IPS DF 6.9 (cell line): ENCODE measurements at regions not wholly inside any gene's neighbourhood (a gene's known extent, or its start where the extent isn't known, plus 50 kb on each side); places are given as distances from the start of the nearest gene placed in this dataset.
"Not testable (repeated sequence)": the region's sequence is repeated elsewhere in the genome, so short reads cannot be mapped to it uniquely, and the experiment has no call there.

Source experiments
- DNase-seq: peaks from one replicate; pipeline ENCODE4 v3.0.0-alpha.2; 2013; ENCODE audit warnings: low read depth, low spot score
- H3K27ac ChIP-seq: one replicate; pipeline ENCODE4 v1.5.1; 2013; ENCODE audit warnings: low read length, control low read depth
- H3K27me3 ChIP-seq: 2 replicates; pipeline ENCODE4 v1.6.1; 2013; ENCODE audit warnings: mild to moderate bottlenecking, low read length; ENCODE audit not compliant: control insufficient read depth, insufficient read depth
- H3K36me3 ChIP-seq: 2 replicates; pipeline ENCODE4 v1.6.1; 2013; ENCODE audit warnings: low read length; ENCODE audit not compliant: control insufficient read depth, insufficient read depth
- H3K4me1 ChIP-seq: 2 replicates; pipeline ENCODE4 v1.6.1; 2013; ENCODE audit warnings: low read length; ENCODE audit not compliant: control insufficient read depth, insufficient read depth
- H3K4me3 ChIP-seq: 2 replicates; pipeline ENCODE4 v1.5.1; 2013; ENCODE audit warnings: mild to moderate bottlenecking, low read length
- H3K9me3 ChIP-seq: 2 replicates; pipeline ENCODE4 v1.6.1; 2013; ENCODE audit warnings: low read length, inconsistent platforms; ENCODE audit not compliant: control insufficient read depth, insufficient read depth
- WGBS: extraction: QIAGEN DNeasy Blood & Tissue Kit; methylation state at CpG from one replicate; pipeline ENCODE4 v1.1.7; 2013; ENCODE audit warnings: mixed read lengths, missing lambda C conversion rate; ENCODE audit not compliant: insufficient read length, insufficient coverage; 5-methylcytosine and 5-hydroxymethylcytosine counted together

DNA sequence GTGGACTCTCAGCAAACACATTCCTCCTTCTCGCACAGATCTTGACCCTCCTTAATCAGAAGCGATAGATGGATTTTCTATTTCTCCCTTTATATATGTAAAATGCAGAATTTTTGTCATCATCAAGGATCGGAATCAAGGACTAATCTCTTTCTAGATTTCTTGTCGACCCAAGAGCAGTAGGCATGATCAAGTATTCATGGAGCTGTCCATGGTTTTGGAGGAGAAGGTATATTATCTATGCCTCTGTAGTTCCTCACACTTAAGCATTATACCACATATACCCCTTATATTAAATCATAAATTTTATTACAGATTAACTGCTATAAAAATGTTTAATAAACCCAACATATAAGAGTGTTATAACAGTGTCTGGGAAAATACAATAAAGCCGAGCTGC, 886.8 kb downstream of the NLGN4X start:
- DNase-seq, result no peak
- Histone ChIP-seq H3K27me3 (no peaks in the 10 kb centered on the region), H3K27ac (no peak overlapping the region), H3K4me3 (no peak overlapping the region), H3K4me1 (no peaks in the 10 kb centered on the region), H3K36me3 (no peaks in the 10 kb centered on the region), H3K9me3 (no peaks in the 10 kb centered on the region)
- WGBS, result no CpG with 5 or more reads among the region's 5 CpGs

DNA sequence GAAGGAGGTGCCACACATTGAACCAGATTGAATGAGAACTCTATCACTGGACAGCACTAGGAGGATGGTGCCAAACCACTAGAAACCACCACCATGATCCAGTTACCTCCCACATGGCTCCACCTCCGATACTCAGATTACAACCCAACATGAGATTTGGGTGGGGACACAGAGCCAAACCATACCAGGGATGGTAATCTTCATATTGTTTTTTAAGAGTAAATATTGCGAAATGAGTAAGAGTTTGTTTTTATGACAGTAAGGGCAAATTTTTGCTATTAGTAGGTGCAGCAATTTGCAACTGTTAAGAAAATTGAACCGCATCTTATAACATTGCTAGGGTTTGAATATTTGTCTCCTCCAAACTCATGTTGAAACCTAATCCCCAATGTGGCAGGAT, 891.5 kb downstream of the NLGN4X start:
- Histone ChIP-seq H3K4me3 (no peak overlapping the region), H3K9me3 (no peaks in the 10 kb centered on the region), H3K36me3 (no peaks in the 10 kb centered on the region), H3K27ac (no peak overlapping the region), H3K27me3 (no peaks in the 10 kb centered on the region), H3K4me1 (no peaks in the 10 kb centered on the region)
- 100% methylated on average over 1 of the region's 3 CpGs for WGBS
- no peak for DNase-seq

- no CpG with 5 or more reads among the region's 1 CpG for WGBS
- Histone ChIP-seq H3K4me3 (no peak overlapping the region), H3K4me1 (no peaks in the 10 kb centered on the region), H3K9me3 (no peaks in the 10 kb centered on the region), H3K27me3 (no peaks in the 10 kb centered on the region), H3K36me3 (no peaks in the 10 kb centered on the region), H3K27ac (no peak overlapping the region)
- DNase-seq, result no peak
These were observed 904.1 kb downstream of the NLGN4X start for GRCh38 chrX:5324546-5324945.

- Histone ChIP-seq H3K27me3 (no peaks in the 10 kb centered on the region), H3K27ac (no peak overlapping the region), H3K36me3 (no peaks in the 10 kb centered on the region), H3K9me3 (no peaks in the 10 kb centered on the region), H3K4me1 (no peaks in the 10 kb centered on the region), H3K4me3 (no peak overlapping the region)
- no CpG with 5 or more reads among the region's 5 CpGs for WGBS
- DNase-seq, result no peak
These were observed 914.5 kb downstream of the NLGN4X start for GRCh38 chrX:5314148-5314547.

- Histone ChIP-seq H3K27me3 (no peaks in the 10 kb centered on the region), H3K9me3 (no peaks in the 10 kb centered on the region), H3K36me3 (no peaks in the 10 kb centered on the region), H3K4me3 (no peak overlapping the region), H3K27ac (no peak overlapping the region), H3K4me1 (no peaks in the 10 kb centered on the region)
- DNase-seq, result no peak
- no CpG with 5 or more reads among the region's 2 CpGs for WGBS
These were observed 921.3 kb downstream of the NLGN4X start for GRCh38 chrX:5307416-5307815.

- DNase-seq, result no peak
- H3K9me3 ChIP-seq, result no peaks in the 10 kb centered on the region
- H3K27ac ChIP-seq, result no peak overlapping the region
- WGBS, result no CpG with 5 or more reads among the region's 7 CpGs
- no peaks in the 10 kb centered on the region for H3K4me1 ChIP-seq
- H3K4me3 ChIP-seq, result no peak overlapping the region
- H3K36me3 ChIP-seq, result no peaks in the 10 kb centered on the region
- no peaks in the 10 kb centered on the region for H3K27me3 ChIP-seq
These were observed 922.0 kb downstream of the NLGN4X start for GRCh38 chrX:5306654-5307121.

- H3K27ac ChIP-seq, result no peak overlapping the region
- H3K4me1 ChIP-seq, result no peaks in the 10 kb centered on the region
- no peaks in the 10 kb centered on the region for H3K36me3 ChIP-seq
- no peaks in the 10 kb centered on the region for H3K27me3 ChIP-seq
- no CpG with 5 or more reads among the region's 6 CpGs for WGBS
- H3K9me3 ChIP-seq, result no peaks in the 10 kb centered on the region
- no peak overlapping the region for H3K4me3 ChIP-seq
- DNase-seq, result no peak
These were observed 923.2 kb downstream of the NLGN4X start for GRCh38 chrX:5305452-5305851.

GRCh38 chrX:5295004-5295403, 933.7 kb downstream of the NLGN4X start:
- no peak overlapping the region for H3K27ac ChIP-seq
- H3K27me3 ChIP-seq, result no peaks in the 10 kb centered on the region
- no peaks in the 10 kb centered on the region for H3K36me3 ChIP-seq
- no peak overlapping the region for H3K4me3 ChIP-seq
- no CpG with 5 or more reads among the region's 6 CpGs for WGBS
- no peak for DNase-seq
- H3K4me1 ChIP-seq, result no peaks in the 10 kb centered on the region
- H3K9me3 ChIP-seq, result no peaks in the 10 kb centered on the region

DNA sequence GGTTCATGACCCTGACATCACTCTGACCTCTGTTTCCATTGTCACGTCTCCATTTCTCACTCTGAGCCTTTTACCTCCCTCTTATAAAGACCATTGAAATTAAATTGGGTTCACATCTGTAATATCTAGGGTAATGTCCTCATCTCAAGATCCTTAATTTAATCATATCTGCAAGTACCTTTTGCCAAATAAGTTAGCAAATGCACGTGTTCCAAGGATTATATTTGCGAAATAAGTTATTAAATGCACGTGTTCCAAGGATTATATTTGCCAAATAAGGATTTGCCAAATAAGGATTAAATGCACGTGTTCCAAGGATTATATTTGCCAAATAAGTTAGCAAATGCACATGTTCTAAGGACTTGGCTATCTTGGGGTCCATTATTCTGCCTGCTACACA, 938.0 kb downstream of the NLGN4X start:
- H3K27me3 ChIP-seq, result no peaks in the 10 kb centered on the region
- no peak for DNase-seq

GRCh38 chrX:5289949-5290348, 938.7 kb downstream of the NLGN4X start:
- DNase-seq, H3K4me1 ChIP-seq, H3K36me3 ChIP-seq, H3K27ac ChIP-seq, H3K27me3 ChIP-seq, H3K4me3 ChIP-seq, H3K9me3 ChIP-seq: not testable (repeated sequence)
- WGBS, result no CpG with 5 or more reads among the region's 1 CpG

More for the DNA sequence above, 938.0 kb downstream of the NLGN4X start:
- WGBS, result no CpG with 5 or more reads among the region's 5 CpGs
- Histone ChIP-seq H3K9me3 (no peaks in the 10 kb centered on the region), H3K4me1 (no peaks in the 10 kb centered on the region), H3K36me3 (no peaks in the 10 kb centered on the region), H3K27ac (no peak overlapping the region), H3K4me3 (no peak overlapping the region)

GRCh38 chrX:5278908-5279307, 949.8 kb downstream of the NLGN4X start:
- Histone ChIP-seq H3K9me3 (no peaks in the 10 kb centered on the region), H3K27me3 (no peaks in the 10 kb centered on the region), H3K27ac (no peak overlapping the region), H3K4me1 (no peaks in the 10 kb centered on the region), H3K36me3 (no peaks in the 10 kb centered on the region), H3K4me3 (no peak overlapping the region)
- whole genome bisulfite sequencing, result no CpG with 5 or more reads among the region's 2 CpGs
- no peak for DNase-seq
